ENCODE measurements at regions not wholly inside any gene's neighbourhood (a gene's known extent, or its start where the extent isn't known, plus 50 kb on each side); places are given as distances from the start of the nearest gene placed in this dataset.

- Histone ChIP-seq H3K27ac (no peak overlapping the region), H3K4me1 (no peaks in the 10 kb centered on the region), H3K9me3 (no peaks in the 10 kb centered on the region), H3K27me3 (no peaks in the 10 kb centered on the region), H3K36me3 (no peaks in the 10 kb centered on the region), H3K4me3 (no peak overlapping the region)
- DNase-seq = no peak
- TF ChIP-seq POLR2A (IDR thresholded peaks at IDR 0.05) (no peak), CTCF (IDR thresholded peaks at IDR 0.05) (no peak)
Measured at GRCh38 chr1:193733674-193734073, 547.3 kb upstream of the B3GALT2 start.

GRCh38 chr1:193730017-193730416 is 543.6 kb upstream of the B3GALT2 start:
- Histone ChIP-seq H3K4me3 (no peak overlapping the region), H3K27me3 (no peaks in the 10 kb centered on the region), H3K4me1 (no peaks in the 10 kb centered on the region), H3K27ac (no peak overlapping the region), H3K9me3 (no peaks in the 10 kb centered on the region), H3K36me3 (no peaks in the 10 kb centered on the region)
- no peak for DNase-seq
- TF ChIP-seq CTCF (IDR thresholded peaks at IDR 0.05) (no peak), POLR2A (IDR thresholded peaks at IDR 0.05) (no peak)

- TF ChIP-seq CTCF (IDR thresholded peaks at IDR 0.05) (no peak), POLR2A (IDR thresholded peaks at IDR 0.05) (no peak)
- no peak for DNase-seq
- Histone ChIP-seq H3K27ac (no peak overlapping the region), H3K36me3 (no peaks in the 10 kb centered on the region), H3K4me1 (no peaks in the 10 kb centered on the region), H3K4me3 (no peak overlapping the region), H3K27me3 (no peaks in the 10 kb centered on the region), H3K9me3 (no peaks in the 10 kb centered on the region)
Measured at GRCh38 chr1:193729429-193729828, 543.0 kb upstream of the B3GALT2 start.

- no peak for TF ChIP-seq POLR2A (IDR thresholded peaks at IDR 0.05)
- no peaks in the 10 kb centered on the region for H3K9me3 ChIP-seq
- no peaks in the 10 kb centered on the region for H3K36me3 ChIP-seq
- no peaks in the 10 kb centered on the region for H3K27me3 ChIP-seq
- H3K27ac ChIP-seq = no peak overlapping the region
- no peaks in the 10 kb centered on the region for H3K4me1 ChIP-seq
- no peak overlapping the region for H3K4me3 ChIP-seq
- DNase-seq = no peak
Measured at GRCh38 chr1:193727850-193728249, 541.4 kb upstream of the B3GALT2 start.

GRCh38 chr1:193726722-193727121 is 540.3 kb upstream of the B3GALT2 start:
- Histone ChIP-seq H3K36me3 (no peaks in the 10 kb centered on the region), H3K27me3 (no peaks in the 10 kb centered on the region), H3K9me3 (no peaks in the 10 kb centered on the region), H3K4me1 (no peaks in the 10 kb centered on the region), H3K27ac (no peak overlapping the region), H3K4me3 (no peak overlapping the region)
- no peak for DNase-seq
- TF ChIP-seq POLR2A (IDR thresholded peaks at IDR 0.05) = no peak
- no peak for TF ChIP-seq CTCF (IDR thresholded peaks at IDR 0.05)

- Histone ChIP-seq H3K36me3 (no peaks in the 10 kb centered on the region), H3K27me3 (no peaks in the 10 kb centered on the region), H3K4me1 (no peaks in the 10 kb centered on the region), H3K27ac (no peak overlapping the region), H3K9me3 (no peaks in the 10 kb centered on the region), H3K4me3 (no peak overlapping the region)
- no peak for TF ChIP-seq POLR2A (IDR thresholded peaks at IDR 0.05)
- no peak for TF ChIP-seq CTCF (IDR thresholded peaks at IDR 0.05)
- no peak for DNase-seq
Measured at GRCh38 chr1:193712392-193712791, 526.0 kb upstream of the B3GALT2 start.
